Erythroblast (primary cell): ENCODE measurements at regions not wholly inside any gene's neighbourhood (a gene's known extent, or its start where the extent isn't known, plus 50 kb on each side); places are given as distances from the start of the nearest gene placed in this dataset.
A peak's percentile ranks its signal among the peaks of the same experiment; 100 is the strongest.
"Not testable (repeated sequence)": the region's sequence is repeated elsewhere in the genome, so short reads cannot be mapped to it uniquely, and the experiment has no call there.

ENCODE experiments used
- DNase-seq, 2 experiments: peaks; one replicate each; lab custom pipeline; 2025; lab: John Stamatoyannopoulos, UW
- GATA1 ChIP-seq: IDR thresholded peaks from 2 replicates; pipeline ENCODE4 v1.6.1; 2011; ENCODE audit warnings: low read depth, mild to moderate bottlenecking, control low read depth, low read length, moderate library complexity
- POLR2A ChIP-seq: IDR thresholded peaks from 2 replicates; pipeline ENCODE4 v1.6.1; 2011; ENCODE audit warnings: mild to moderate bottlenecking, low read length

- no peak for TF ChIP-seq POLR2A
- no peak for TF ChIP-seq GATA1
- peak; percentile 11 to 14 for DNase-seq
Measured at GRCh38 chr5:150960791-150961396, 56.1 kb upstream of the ZNF300 start.

DNA sequence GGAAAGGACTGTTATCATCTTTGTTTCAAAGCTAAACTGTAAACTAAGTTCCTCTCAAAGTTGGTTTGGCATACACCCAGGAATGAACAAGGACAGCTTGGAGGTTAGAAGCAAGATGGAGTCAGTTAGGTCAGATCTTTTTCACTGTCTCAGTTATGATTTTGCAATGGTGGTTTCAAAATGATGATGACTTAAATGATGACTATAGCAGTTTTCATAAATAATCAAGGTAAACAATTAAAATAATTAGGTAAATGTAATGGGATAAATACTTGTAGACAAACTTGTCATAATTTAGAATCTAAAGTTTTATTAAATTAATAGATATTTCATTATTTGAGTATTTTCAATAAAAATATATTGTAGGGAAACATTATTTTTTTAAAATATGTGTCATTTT is 55.5 kb upstream of the ZNF300 start:
- DNase-seq = not testable (repeated sequence)
